Stomach (tissue), 8 donors: ENCODE measurements at regions not wholly inside any gene's neighbourhood (a gene's known extent, or its start where the extent isn't known, plus 50 kb on each side); places are given as distances from the start of the nearest gene placed in this dataset.

Source experiments
- DNase-seq, 2 donors: peaks; one replicate each; pipeline versions ENCODE4 v3.0.0 to v3.0.0-alpha.2; 2013 to 2019
- H3K27ac ChIP-seq, 5 donors: fragments of 200-600 bp in 4 of 5; sonication (generic) in 4 of 5; one replicate each; pipeline ENCODE4 v1.5.1; 2013 to 2019; ENCODE audit warnings: mild to moderate bottlenecking in 1 of 5, moderate library complexity in 1 of 5
- H3K27me3 ChIP-seq, 3 donors: fragments of 200-600 bp; sonication (generic); one replicate each; pipeline ENCODE4 v1.5.1; 2017 to 2019; ENCODE audit warnings: mixed run types in 1 of 3
- H3K36me3 ChIP-seq, 4 donors: fragments of 200-600 bp; sonication (generic); 1 replicate in 3 of 4; 2 replicates in 1 of 4; pipeline ENCODE4 v1.5.1; 2016 to 2019
- H3K4me1 ChIP-seq, 4 donors: fragments of 200-600 bp; sonication (generic); one replicate each; pipeline ENCODE4 v1.5.1; 2016 to 2019
- H3K4me3 ChIP-seq, 4 donors: fragments of 200-600 bp; sonication (generic) in 3 of 4; one replicate each; pipeline ENCODE4 v1.5.1; 2016 to 2019; ENCODE audit warnings: mild to moderate bottlenecking in 1 of 4
- H3K9me3 ChIP-seq, 4 donors: fragments of 200-600 bp; sonication (generic); one replicate each; pipeline ENCODE4 v1.5.1; 2016 to 2019
- EP300 ChIP-seq: sonication (generic); formaldehyde crosslinking; IDR thresholded peaks from one replicate; pipeline ENCODE4 v1.6.1; 2017; ENCODE audit warnings: antibody characterized with exemption
- POLR2A ChIP-seq, 4 donors: fragments of 450-650 bp; IDR thresholded peaks; one replicate each; pipeline ENCODE4 v1.6.1; 2016; ENCODE audit warnings: antibody characterized with exemption in 4 of 4, control low read depth in 2 of 4, mild to moderate bottlenecking in 1 of 4, moderate library complexity in 1 of 4
- POLR2AphosphoS5 ChIP-seq, 3 donors: sonication (generic); formaldehyde crosslinking; IDR thresholded peaks; one replicate each; pipeline ENCODE4 v1.6.1; 2016; ENCODE audit warnings: antibody characterized with exemption in 3 of 3
- WGBS, 5 donors: extraction: QIAGEN DNeasy Blood & Tissue Kit in 3 of 5; methylation state at CpG; one replicate each; pipeline versions ENCODE4 v1.1.5 to v1.1.7; 2013 to 2018; 5-methylcytosine and 5-hydroxymethylcytosine counted together
- intact Hi-C: fragments of 100-400 bp; cut with DNase I; formaldehyde crosslinking; loops from one replicate; pipeline ENCODE4 v1.15.1; 2023; ENCODE audit warnings: low total_unique reads
- TF ChIP-seq, protein P1 (sequence below), 7 experiments: fragments of 450-650 bp in 4 of 7; fragments of 200-600 bp in 3 of 7; sonication (generic) in 3 of 7; IDR thresholded peaks; one replicate each; pipeline ENCODE4 v1.5.1; 2016 to 2019; ENCODE audit warnings: antibody characterized with exemption in 7 of 7, control low read depth in 2 of 7, mild to moderate bottlenecking in 1 of 7
- donor health status: healthy with polysubstance abuse.
- donor health status: Bipolar disorder and iron deficiency.
- donor health status: healthy.

DNA sequence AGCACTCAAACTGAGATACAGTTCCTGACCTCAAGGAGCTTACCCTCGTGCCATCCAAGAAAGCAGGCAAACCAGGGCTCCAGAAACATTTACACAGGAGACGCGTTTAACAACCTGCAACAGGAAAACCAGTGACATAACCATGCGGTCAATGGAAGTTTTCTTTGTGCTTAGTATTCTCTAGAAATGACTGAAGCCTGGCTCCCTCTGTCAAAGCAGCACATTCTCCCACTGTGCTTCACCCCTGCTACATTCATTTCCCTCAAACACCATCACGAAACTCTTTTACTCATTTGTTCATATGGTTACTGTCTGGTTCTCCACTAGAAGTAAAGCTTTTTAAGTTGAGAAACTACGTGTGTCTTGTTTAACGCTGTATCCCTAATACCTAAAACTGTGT lies 161.3 kb upstream of the CCND2 start:
- Histone ChIP-seq H3K27ac (no peak overlapping the region), H3K36me3 (no peaks in the 10 kb centered on the region), H3K4me3 (no peak overlapping the region), H3K9me3 (no peaks in the 10 kb centered on the region), H3K27me3 (peaks cover 0 to 30% (median 5%) of the 10 kb centered on the region in 3 donors), H3K4me1 (peaks cover 0 to 12% (median 9%) of the 10 kb centered on the region in 4 donors)
- intact Hi-C loops, result no loop called here
- DNase-seq, result no peak
- no peak for TF ChIP-seq EP300
- TF ChIP-seq POLR2A (IDR thresholded peaks at IDR 0.05), result no peak
- TF ChIP-seq POLR2AphosphoS5 (IDR thresholded peaks at IDR 0.05), result no peak
- TF ChIP-seq, protein P1, sequence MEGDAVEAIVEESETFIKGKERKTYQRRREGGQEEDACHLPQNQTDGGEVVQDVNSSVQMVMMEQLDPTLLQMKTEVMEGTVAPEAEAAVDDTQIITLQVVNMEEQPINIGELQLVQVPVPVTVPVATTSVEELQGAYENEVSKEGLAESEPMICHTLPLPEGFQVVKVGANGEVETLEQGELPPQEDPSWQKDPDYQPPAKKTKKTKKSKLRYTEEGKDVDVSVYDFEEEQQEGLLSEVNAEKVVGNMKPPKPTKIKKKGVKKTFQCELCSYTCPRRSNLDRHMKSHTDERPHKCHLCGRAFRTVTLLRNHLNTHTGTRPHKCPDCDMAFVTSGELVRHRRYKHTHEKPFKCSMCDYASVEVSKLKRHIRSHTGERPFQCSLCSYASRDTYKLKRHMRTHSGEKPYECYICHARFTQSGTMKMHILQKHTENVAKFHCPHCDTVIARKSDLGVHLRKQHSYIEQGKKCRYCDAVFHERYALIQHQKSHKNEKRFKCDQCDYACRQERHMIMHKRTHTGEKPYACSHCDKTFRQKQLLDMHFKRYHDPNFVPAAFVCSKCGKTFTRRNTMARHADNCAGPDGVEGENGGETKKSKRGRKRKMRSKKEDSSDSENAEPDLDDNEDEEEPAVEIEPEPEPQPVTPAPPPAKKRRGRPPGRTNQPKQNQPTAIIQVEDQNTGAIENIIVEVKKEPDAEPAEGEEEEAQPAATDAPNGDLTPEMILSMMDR (IDR thresholded peaks at IDR 0.05), result no peak
- WGBS, 5 donors, result 73 to 81% (median 78%) methylated on average over 7 of the region's 7 CpGs

DNA sequence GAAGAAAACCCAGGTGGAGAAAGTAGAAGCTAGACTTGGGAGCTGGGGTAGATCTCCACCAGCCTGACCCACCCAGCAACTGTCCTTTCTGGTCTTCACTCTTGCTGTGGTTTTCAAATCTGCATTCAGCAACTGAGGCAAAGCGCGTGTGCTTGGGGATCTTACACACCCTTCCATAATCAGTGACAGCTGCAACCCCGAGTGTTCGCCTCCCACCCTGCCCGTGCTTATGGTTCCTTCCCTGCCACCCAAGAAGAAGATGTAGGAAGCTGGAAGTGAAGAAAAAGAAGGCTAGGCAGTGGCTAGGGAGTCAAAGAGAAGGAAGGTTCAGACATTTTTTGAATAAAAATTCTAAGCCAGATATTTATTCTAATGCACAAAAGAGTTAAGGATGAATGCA lies 162.6 kb upstream of the CCND2 start:
- intact Hi-C loops, result no loop called here
- TF ChIP-seq POLR2AphosphoS5 (IDR thresholded peaks at IDR 0.05) (no peak), POLR2A (IDR thresholded peaks at IDR 0.05) (no peak), EP300 (no peak)
- TF ChIP-seq, protein P1 (IDR thresholded peaks at IDR 0.05), result no peak

DNA sequence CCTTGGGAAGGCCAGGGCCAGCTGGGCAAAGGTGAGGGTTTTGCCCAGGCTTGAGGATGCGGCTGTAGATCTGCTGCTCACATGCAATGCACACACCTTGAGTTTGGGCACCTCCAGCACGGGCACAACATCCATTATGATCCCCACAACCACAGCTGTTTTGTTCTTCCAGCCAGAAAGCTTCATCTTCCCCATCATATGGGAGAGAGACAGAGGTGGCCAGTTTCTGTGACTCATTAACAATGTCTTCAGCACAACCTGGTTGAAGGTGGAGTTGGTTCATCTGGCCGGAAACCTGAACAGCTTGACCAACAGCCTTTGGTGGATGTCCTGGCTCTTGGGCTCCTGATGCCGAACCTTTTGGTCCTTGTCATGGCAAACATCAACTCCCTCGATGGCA lies 163.7 kb upstream of the CCND2 start:
- intact Hi-C loops, result loop anchor here (5.0 kb wide), 1 partner anchor 167 kb away; no protein-coding TSS in a partner anchor
- Histone ChIP-seq H3K4me1 (no peaks in the 10 kb centered on the region), H3K36me3 (no peaks in the 10 kb centered on the region), H3K9me3 (no peaks in the 10 kb centered on the region), H3K27me3 (peaks cover 0 to 26% (median 5%) of the 10 kb centered on the region in 3 donors), H3K4me3 (no peak overlapping the region), H3K27ac (no peak overlapping the region)
- TF ChIP-seq EP300, result no peak
- TF ChIP-seq POLR2AphosphoS5 (IDR thresholded peaks at IDR 0.05), result no peak
- TF ChIP-seq, protein P1 (IDR thresholded peaks at IDR 0.05), result no peak
- TF ChIP-seq POLR2A (IDR thresholded peaks at IDR 0.05), result no peak
- 83 to 93% (median 89%) methylated on average over 5 of the region's 5 CpGs for WGBS, 5 donors
- no peak for DNase-seq

More for the DNA sequence above, 162.6 kb upstream of the CCND2 start:
- no peaks in the 10 kb centered on the region for H3K9me3 ChIP-seq
- no peak overlapping the region for H3K27ac ChIP-seq
- peaks cover 0 to 36% (median 5%) of the 10 kb centered on the region in 3 donors for H3K27me3 ChIP-seq
- H3K36me3 ChIP-seq, result no peaks in the 10 kb centered on the region
- WGBS, 5 donors, result 76 to 94% (median 89%) methylated on average over 5 of the region's 5 CpGs
- no peak for DNase-seq
- H3K4me3 ChIP-seq, result no peak overlapping the region
- no peaks in the 10 kb centered on the region for H3K4me1 ChIP-seq

DNA sequence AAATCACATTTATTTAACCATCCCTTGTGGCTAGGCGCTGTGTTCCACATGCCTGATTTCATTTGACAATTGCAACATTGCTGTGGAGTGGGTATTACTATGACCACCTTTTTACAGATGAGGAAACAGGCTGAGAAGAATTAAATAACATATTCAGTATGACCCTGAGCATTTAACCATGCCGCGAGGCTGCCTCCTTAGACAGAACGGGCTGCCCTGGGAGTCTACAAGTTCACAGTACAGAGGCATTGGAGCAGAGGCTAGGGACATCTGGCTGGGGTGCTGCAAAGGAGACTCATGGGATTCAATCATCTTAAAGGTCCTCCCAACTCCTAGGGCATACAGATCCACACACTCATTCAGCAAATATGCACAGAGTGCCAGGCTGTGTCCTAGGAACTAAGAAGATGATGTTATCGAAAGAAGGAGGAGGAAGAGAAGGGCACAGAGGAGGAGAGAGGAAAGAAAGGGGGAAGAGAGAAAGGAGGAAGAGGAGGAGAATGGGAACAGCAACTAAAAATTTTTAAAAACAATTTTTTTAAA lies 164.7 kb upstream of the CCND2 start:
- H3K27me3 ChIP-seq, result peaks cover 0 to 26% (median 5%) of the 10 kb centered on the region in 3 donors
- no peak for DNase-seq
- no peaks in the 10 kb centered on the region for H3K36me3 ChIP-seq
- TF ChIP-seq EP300 (no peak), POLR2A (IDR thresholded peaks at IDR 0.05) (no peak), POLR2AphosphoS5 (IDR thresholded peaks at IDR 0.05) (no peak)
- TF ChIP-seq, protein P1 (IDR thresholded peaks at IDR 0.05), result no peak
- H3K9me3 ChIP-seq, result peaks cover 0 to 4% (median 0%) of the 10 kb centered on the region in 4 donors
- no peak overlapping the region for H3K27ac ChIP-seq
- intact Hi-C loops, result loop anchor here (5.0 kb wide), 1 partner anchor 168 kb away; no protein-coding TSS in a partner anchor
- 83 to 92% (median 89%) methylated on average over 5 of the region's 5 CpGs for WGBS, 5 donors
- no peaks in the 10 kb centered on the region for H3K4me1 ChIP-seq
- no peak overlapping the region for H3K4me3 ChIP-seq
